ENCODE measurements at regions not wholly inside any gene's neighbourhood (a gene's known extent, or its start where the extent isn't known, plus 50 kb on each side); places are given as distances from the start of the nearest gene placed in this dataset.
"Not testable (repeated sequence)": the region's sequence is repeated elsewhere in the genome, so short reads cannot be mapped to it uniquely, and the experiment has no call there.

DNA sequence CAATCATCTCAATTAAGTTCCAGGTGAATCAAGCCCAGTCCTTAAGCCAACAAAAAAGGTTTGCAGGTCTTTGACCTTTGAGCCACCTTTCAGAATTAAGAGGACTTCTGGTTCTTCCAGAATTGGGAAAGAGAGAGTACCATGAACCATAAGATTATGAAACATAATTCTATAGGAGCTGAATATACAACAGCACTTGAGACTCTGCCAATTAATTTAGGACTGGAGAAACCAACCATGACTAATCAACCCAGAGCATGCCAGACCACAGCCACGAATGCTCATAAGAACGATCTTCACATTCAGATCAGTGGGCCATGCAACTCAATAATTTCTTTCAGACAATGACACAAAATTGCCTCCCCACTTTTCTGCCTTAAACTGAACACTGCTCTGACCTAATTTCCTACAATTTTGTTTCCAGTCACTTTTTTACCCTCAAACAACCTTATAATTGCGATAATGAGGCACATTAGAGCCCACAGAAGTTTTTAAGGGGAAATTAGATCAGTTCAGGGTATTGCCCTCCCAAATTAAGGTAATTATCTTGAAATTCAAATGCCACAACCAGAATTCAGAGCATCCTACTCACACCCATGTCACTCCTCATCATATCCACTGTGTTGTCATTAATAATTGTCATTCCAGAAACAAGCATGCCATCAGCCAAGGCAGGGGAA is 213.4 kb downstream of the ATPSCKMT start:
- DNase-seq (ENCODE audit: insufficient read length, low spot score) (no peak), FAIRE-seq (no peak)
- no peak for TF ChIP-seq POLR2A (IDR thresholded peaks at IDR 0.05; ENCODE audit: low read depth, low read length)

DNA sequence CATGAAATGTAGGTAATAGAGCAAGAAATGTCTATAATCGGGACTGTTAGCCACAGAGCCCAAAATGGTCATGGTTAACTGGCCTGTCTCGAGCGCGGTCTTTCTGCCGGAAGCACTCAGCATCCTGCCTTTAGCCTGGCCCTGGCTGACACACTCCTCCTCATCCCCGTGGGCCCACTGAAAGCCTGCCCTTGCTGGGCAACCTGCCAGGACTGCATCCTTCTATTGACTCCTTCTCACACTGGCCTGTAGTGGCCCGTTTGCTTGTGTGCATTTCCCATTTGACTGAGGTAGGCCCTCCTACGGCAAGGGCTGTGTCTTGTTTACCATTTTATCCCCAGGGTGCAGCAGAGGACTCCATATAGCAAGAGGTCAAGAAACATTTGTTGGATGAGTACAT is 215.7 kb downstream of the ATPSCKMT start:
- DNase-seq (ENCODE audit: insufficient read length, low spot score) (no peak), FAIRE-seq (no peak)
- TF ChIP-seq POLR2A (IDR thresholded peaks at IDR 0.05; ENCODE audit: low read depth, low read length): no peak

GRCh38 chr5:10031817-10032216 is 217.9 kb downstream of the ATPSCKMT start:
- DNase-seq (ENCODE audit: insufficient read length, low spot score): no peak
- no peak for FAIRE-seq
- TF ChIP-seq POLR2A (IDR thresholded peaks at IDR 0.05; ENCODE audit: low read depth, low read length): no peak

DNA sequence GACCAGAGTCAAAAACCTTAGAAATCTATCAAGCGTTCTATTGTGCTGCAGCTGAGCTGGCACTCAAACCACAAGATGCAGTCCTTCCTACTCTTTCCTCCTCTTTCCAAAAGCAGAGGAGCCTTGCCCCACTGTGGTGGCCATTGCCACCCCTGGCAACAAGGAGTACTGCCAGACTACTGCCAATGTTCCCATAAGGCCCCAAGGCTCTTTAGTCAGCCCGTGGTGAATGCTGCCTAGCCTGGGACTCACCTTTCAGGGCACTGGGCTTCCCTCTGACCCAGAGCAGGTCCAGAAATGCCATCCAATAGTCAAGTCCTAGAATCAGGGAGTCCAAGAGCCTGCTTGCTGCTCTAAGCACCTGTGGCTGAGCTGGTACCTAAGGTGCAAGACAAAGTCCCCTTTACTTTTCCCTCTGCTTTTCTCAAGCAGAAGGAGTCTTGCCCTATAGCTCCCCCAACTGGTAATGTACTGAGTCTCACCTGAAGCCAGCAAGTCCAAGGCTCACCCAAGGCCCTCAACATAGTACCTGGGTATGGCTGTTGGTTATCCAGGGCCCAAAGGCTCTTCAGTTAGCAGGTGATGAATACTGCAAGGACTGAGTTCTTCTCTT is 219.4 kb downstream of the ATPSCKMT start:
- FAIRE-seq (no peak), DNase-seq (ENCODE audit: insufficient read length, low spot score) (no peak)
- no peak for TF ChIP-seq POLR2A (IDR thresholded peaks at IDR 0.05; ENCODE audit: low read depth, low read length)

DNA sequence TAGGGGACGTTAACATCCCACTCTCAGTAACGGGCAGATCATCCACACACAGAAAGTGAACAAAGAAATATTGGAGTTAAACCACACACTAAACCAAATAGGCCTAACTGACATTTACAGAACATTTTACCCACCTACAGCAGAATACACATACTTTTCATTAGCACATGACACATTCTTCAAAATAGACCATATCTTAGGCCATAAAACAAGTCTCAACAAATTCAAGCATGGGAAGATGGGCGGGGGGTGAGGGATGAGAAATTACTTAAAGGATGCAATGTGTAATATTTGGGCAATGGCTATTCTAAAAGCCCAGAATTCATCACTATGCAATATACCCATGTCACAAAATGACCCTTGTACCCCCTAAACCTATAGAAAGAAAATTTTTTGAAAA is 226.2 kb downstream of the ATPSCKMT start:
- DNase-seq (ENCODE audit: insufficient read length, low spot score) (no peak), FAIRE-seq (no peak)
- TF ChIP-seq POLR2A (IDR thresholded peaks at IDR 0.05; ENCODE audit: low read depth, low read length): no peak

DNA sequence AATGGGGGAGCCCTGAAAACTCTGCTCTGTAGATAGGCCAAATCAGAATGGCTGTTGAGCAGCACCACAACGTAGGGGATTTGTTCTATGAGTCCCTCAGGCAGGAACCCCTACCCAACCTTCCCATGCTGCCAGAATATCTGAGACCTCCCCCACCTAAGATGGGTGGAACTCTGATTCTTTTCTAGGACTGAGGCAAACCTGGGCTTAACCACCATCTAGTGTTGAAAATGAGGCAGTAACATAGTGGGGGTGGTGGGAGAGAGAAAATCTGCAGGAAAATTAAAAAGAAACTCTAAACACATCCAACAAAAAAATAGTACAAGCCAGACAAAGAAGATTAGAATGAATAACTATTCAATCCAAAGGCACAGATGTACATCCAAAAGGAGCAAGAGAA is 228.4 kb downstream of the ATPSCKMT start:
- DNase-seq (ENCODE audit: insufficient read length, low spot score): no peak
- FAIRE-seq: no peak
- TF ChIP-seq POLR2A (IDR thresholded peaks at IDR 0.05; ENCODE audit: low read depth, low read length): no peak

DNA sequence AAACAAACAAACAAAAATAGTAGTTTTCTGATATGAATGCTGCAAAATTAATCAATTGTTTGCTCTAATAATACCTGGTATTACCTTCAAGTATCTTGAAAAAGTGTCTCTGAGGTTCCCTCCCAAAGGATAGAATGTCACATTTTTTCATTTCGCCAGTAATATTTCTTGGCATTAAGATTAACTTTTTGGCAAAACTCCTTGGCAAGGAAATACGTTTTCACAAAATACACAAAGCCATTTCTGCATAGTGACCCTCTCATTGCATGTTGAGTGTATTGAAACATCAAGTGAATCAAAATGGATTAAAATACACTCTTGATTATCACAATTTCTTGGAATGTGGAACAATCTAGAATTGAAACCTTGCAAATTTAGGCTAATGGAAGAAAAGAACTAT is 230.5 kb downstream of the ATPSCKMT start:
- no peak for TF ChIP-seq POLR2A (IDR thresholded peaks at IDR 0.05; ENCODE audit: low read depth, low read length)
- FAIRE-seq (no peak), DNase-seq (ENCODE audit: insufficient read length, low spot score) (no peak)

DNA sequence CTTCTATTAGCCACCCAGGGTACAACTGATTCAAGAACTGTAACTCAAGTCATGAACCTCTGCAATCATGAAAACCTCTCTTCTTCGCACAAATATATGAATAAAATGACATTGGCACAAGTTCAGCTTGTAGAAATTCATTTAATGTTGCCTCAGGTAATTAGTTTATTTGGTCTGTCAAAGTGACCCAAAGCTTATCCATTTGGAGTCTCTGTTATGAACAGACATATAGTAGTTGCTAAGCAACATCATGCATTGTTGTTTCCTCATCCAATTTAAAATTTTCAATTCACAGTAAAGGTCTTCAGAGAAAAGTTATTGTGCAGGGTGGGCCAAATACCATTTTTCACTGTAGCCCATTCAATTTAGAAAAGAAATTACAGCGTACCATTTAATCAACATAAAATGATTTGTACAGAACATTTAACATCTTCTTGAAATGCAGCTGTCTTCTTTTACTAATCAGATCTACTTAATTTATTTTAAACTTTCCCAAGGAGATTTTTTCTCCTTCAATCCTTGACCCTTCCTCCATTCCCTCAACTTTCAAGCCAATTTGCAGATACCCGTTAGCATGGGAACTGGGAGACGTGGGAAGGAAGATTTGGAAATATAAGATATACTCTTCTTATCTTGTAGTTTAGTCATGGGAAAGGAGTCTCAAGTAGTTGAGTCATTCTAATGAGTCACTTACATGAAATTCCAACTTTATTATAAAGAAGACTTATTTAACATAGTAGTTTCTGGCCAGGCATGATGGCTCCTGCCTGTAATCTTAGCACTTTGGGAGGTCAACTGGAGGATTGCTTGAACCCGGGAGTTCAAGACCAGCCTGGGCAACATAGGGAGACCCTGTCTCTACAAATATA is 231.3 kb downstream of the ATPSCKMT start:
- TF ChIP-seq POLR2A (IDR thresholded peaks at IDR 0.05; ENCODE audit: low read depth, low read length): no peak
- DNase-seq (ENCODE audit: insufficient read length, low spot score) (peak; percentile 26), FAIRE-seq (no peak)

- DNase-seq (ENCODE audit: insufficient read length, low spot score): no peak
- no peak for TF ChIP-seq POLR2A (IDR thresholded peaks at IDR 0.05; ENCODE audit: low read depth, low read length)
- no peak for FAIRE-seq
Measured at GRCh38 chr5:10017786-10018185, 231.9 kb downstream of the ATPSCKMT start.

DNA sequence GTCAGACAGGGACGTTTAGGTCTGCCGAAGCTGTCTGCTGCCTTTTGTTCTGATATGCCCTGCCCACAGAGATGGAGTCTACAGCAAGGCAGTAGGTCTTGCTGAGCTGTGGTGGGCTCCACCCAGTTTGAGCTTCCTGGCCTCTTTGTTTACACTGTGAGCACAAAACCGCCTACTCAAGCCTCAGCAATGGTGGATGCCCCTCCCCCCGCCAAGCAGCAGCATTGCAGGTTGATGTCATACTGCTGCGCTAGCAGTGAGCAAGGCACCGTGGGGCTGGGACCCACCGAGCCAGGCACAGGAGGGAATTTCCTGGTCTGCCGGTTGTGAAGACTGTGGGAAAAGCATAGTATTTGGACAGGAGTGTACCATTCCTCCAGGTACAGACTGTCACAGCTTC is 233.1 kb downstream of the ATPSCKMT start:
- FAIRE-seq; DNase-seq (ENCODE audit: insufficient read length, low spot score): not testable (repeated sequence)

DNA sequence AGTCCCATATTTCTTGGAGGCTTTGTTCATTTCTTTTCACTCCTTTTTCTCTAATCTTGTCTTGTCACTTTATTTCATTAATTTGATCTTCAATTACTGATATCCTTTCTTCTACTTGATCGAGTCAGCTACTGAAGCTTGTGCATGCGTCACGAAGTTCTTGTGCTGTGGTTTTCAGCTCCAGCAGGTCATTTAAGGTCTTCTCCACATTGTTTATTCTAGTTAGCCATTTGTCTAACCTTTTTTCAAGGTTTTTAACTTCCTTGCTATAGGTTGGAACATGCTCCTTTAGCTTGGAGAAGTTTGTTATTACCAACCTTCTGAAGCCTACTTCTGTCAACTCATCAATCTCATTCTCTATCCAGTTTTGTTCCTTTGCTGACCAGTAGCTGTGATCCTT is 234.0 kb downstream of the ATPSCKMT start:
- DNase-seq (ENCODE audit: insufficient read length, low spot score); FAIRE-seq: not testable (repeated sequence)

GRCh38 chr5:10009802-10010201 is 239.9 kb downstream of the ATPSCKMT start:
- FAIRE-seq (no peak), DNase-seq (ENCODE audit: insufficient read length, low spot score) (no peak)
- TF ChIP-seq POLR2A (IDR thresholded peaks at IDR 0.05; ENCODE audit: low read depth, low read length): no peak

DNA sequence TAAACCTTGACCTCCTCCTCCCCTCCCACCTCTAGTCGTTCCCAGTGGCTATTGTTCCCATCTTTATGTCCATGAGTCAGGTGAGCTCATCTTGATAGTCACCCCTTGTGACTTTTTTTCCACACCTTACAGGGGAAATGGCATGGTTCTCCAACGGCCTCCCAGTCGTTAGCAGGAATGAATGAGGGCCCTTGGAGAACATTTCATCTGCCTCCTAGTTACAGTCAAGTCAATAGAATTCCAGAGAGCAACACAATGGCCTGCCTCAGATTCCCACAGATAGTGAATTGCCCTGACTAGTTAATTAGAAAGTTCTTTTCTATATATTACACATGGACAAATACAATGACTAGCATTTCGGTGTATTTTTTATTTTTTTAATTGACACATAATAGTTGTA is 262.6 kb downstream of the ATPSCKMT start:
- FAIRE-seq: no peak
- DNase-seq (ENCODE audit: insufficient read length, low spot score): no peak

DNA sequence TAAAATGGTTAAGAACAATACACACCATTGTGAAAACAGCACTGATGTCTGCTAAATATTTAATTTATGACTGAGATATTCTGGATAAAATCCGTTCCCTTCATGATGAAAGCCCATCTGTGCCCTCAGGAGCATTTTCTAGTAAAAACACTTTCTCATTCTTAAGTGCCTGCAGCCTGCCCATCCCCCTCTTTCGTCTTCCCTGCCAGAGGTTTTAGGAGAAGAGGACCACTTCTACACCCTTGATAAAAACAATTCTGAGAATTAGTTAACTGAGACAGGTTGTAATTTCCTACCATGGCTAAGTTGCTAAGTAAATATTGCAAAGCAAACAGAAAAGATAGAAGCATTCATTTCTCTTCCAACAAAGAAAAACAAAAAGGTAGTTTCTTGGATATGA is 272.6 kb downstream of the ATPSCKMT start:
- FAIRE-seq (no peak), DNase-seq (ENCODE audit: insufficient read length, low spot score) (no peak)
- TF ChIP-seq POLR2A (IDR thresholded peaks at IDR 0.05; ENCODE audit: low read depth, low read length): no peak

More for the DNA sequence above, 262.6 kb downstream of the ATPSCKMT start:
- no peak for TF ChIP-seq POLR2A (IDR thresholded peaks at IDR 0.05; ENCODE audit: low read depth, low read length)

DNA sequence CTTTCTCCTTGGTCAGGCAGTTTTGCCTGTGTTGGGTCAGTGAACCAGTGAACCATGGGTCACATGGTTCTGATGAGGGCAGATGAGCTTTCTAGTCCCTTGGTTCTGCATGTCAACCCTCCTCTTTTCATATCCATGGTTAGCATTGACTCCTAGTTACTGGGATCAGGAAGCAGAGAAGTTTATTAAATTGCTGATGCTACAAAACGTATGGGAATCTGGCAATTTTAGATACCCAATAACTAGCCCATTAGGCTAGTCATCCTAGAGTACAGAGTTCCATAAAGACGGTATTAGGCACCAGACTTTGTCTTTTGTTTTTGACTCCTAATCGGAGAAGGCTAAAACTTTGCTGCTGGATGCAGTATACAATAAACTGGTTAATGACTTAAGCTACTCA is 273.1 kb downstream of the ATPSCKMT start:
- TF ChIP-seq POLR2A (IDR thresholded peaks at IDR 0.05; ENCODE audit: low read depth, low read length): no peak
- no peak for DNase-seq (ENCODE audit: insufficient read length, low spot score)
- FAIRE-seq: no peak
